Mesendoderm (in vitro differentiated cells): ENCODE measurements at regions not wholly inside any gene's neighbourhood (a gene's known extent, or its start where the extent isn't known, plus 50 kb on each side); places are given as distances from the start of the nearest gene placed in this dataset.

ENCODE experiments used
- DNase-seq: peaks from one replicate; pipeline ENCODE4 v3.0.0; 2013
- H2AK5ac ChIP-seq: 2 replicates; pipeline ENCODE4 v1.6.1; 2013; ENCODE audit warnings: low read length, inconsistent platforms
- H2BK120ac ChIP-seq: 2 replicates; pipeline ENCODE4 v1.6.1; 2013; ENCODE audit warnings: low read depth, mild to moderate bottlenecking, low read length, moderate library complexity, mixed read lengths
- H2BK15ac ChIP-seq: replicated peaks from 2 replicates; pipeline ENCODE4 v1.6.1; 2013; ENCODE audit warnings: low read depth, mild to moderate bottlenecking, moderate library complexity
- H2BK5ac ChIP-seq: 2 replicates; pipeline ENCODE4 v1.6.1; 2013; ENCODE audit warnings: low read length, inconsistent platforms
- H3K18ac ChIP-seq: 2 replicates; pipeline ENCODE4 v1.6.1; 2013; ENCODE audit warnings: mild to moderate bottlenecking, low read length, mixed read lengths
- H3K23ac ChIP-seq: one replicate; pipeline ENCODE4 v1.6.1; 2013; ENCODE audit warnings: low read length
- H3K27ac ChIP-seq: 2 replicates; pipeline ENCODE4 v1.5.1; 2013; ENCODE audit warnings: low read depth, mild to moderate bottlenecking, inconsistent platforms, low read length, moderate library complexity
- H3K27me3 ChIP-seq: 2 replicates; pipeline ENCODE4 v1.6.1; 2013; ENCODE audit warnings: low read length, control low read depth, mild to moderate bottlenecking, inconsistent platforms; ENCODE audit not compliant: insufficient read depth, poor library complexity
- H3K36me3 ChIP-seq: 2 replicates; pipeline ENCODE4 v1.6.1; 2013; ENCODE audit warnings: low read length, inconsistent platforms; ENCODE audit not compliant: control insufficient read depth, insufficient read depth
- H3K4ac ChIP-seq: one replicate; pipeline ENCODE4 v1.6.1; 2013; ENCODE audit warnings: low read depth, mild to moderate bottlenecking, low read length, moderate library complexity
- H3K4me1 ChIP-seq: 2 replicates; pipeline ENCODE4 v1.6.1; 2013; ENCODE audit warnings: low read depth, low read length, inconsistent platforms; ENCODE audit not compliant: control insufficient read depth
- H3K4me2 ChIP-seq: 2 replicates; pipeline ENCODE4 v1.6.1; 2013; ENCODE audit warnings: low read length
- H3K4me3 ChIP-seq: 2 replicates; pipeline ENCODE4 v1.5.1; 2013; ENCODE audit warnings: mild to moderate bottlenecking, low read length
- H3K56ac ChIP-seq: one replicate; pipeline ENCODE4 v1.6.1; 2013; ENCODE audit warnings: low read length
- H3K79me1 ChIP-seq: 2 replicates; pipeline ENCODE4 v1.6.1; 2013; ENCODE audit warnings: low read length, inconsistent platforms
- H3K79me2 ChIP-seq: 2 replicates; pipeline ENCODE4 v1.6.1; 2013; ENCODE audit warnings: mild to moderate bottlenecking, low read length; ENCODE audit not compliant: control insufficient read depth, insufficient read depth
- H3K9ac ChIP-seq: 2 replicates; pipeline ENCODE4 v1.6.1; 2013; ENCODE audit warnings: low read length, inconsistent platforms
- H4K5ac ChIP-seq: one replicate; pipeline ENCODE4 v1.6.1; 2013; ENCODE audit warnings: low read length
- H4K8ac ChIP-seq: one replicate; pipeline ENCODE4 v1.6.1; 2013; ENCODE audit warnings: low read depth, mild to moderate bottlenecking, control low read depth, low read length, moderate library complexity
- WGBS: extraction: QIAGEN DNeasy Blood & Tissue Kit; methylation state at CpG from one replicate; pipeline ENCODE4 v1.1.7; 2013; ENCODE audit warnings: low lambda C conversion rate, missing lambda C conversion rate; ENCODE audit not compliant: insufficient coverage; ENCODE audit errors: extremely low coverage; 5-methylcytosine and 5-hydroxymethylcytosine counted together

DNA sequence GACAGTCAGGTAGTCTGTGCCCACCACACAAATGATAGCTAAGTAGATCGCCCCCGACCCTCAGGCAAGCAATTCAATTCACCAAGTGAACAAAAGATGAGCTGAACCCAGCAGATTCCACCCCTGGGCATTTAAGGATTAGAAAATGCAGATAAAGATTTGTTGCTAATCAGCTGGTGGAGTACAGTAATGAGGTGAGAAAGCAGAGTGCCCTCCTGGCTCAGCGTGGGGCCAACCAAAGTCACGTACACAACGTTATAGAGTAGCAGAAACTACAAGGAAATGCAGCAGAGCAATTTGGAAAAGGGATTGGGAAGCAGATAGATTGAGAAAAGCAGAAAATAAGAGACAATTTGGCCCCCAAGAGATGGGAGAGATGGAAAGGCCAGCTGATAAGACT, 91.2 kb downstream of the SOX9 start:
- DNase-seq = peak; percentile 69
- H2BK120ac ChIP-seq = no peak overlapping the region
- H3K27ac ChIP-seq = no peak overlapping the region
- peaks cover 2% of the 10 kb centered on the region for H3K27me3 ChIP-seq
- no peaks in the 10 kb centered on the region for H3K79me1 ChIP-seq
- H3K4me3 ChIP-seq = no peak overlapping the region
- no peaks in the 10 kb centered on the region for H3K79me2 ChIP-seq
- no peak overlapping the region for H3K56ac ChIP-seq
- no peak overlapping the region for H4K8ac ChIP-seq
- WGBS = no CpG with 5 or more reads among the region's 5 CpGs
- no peak overlapping the region for H3K18ac ChIP-seq
- no peak overlapping the region for H3K4me2 ChIP-seq
- H3K9ac ChIP-seq = no peak overlapping the region
- H3K4ac ChIP-seq = no peak overlapping the region
- no peak overlapping the region for H2AK5ac ChIP-seq
- H4K5ac ChIP-seq = no peak overlapping the region
- no peaks in the 10 kb centered on the region for H3K36me3 ChIP-seq
- H3K4me1 ChIP-seq = peaks cover 2% of the 10 kb centered on the region
- H2BK5ac ChIP-seq = no peak overlapping the region
- no peak overlapping the region for H3K23ac ChIP-seq
- no peak overlapping the region for H2BK15ac ChIP-seq

DNA sequence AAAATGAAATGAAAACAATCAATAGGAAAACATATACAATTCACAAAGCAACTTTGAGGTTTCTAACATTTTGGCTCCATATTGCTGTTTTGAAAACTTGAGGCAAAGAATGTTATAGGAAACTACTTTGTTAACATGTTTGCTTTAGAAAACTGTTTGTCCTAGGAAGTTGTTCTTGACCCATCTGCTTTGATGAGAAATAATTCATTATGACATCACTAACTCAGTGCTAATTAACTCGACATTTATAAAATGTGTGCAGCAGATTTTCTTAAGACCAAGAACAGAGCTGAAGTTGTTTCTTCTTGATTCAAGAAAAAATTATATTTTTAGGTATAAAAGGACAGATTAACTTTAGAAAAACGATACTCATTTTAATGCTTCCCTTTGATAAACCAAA, 94.7 kb downstream of the SOX9 start:
- DNase-seq = no peak
- H3K23ac ChIP-seq = no peak overlapping the region
- H3K18ac ChIP-seq = no peak overlapping the region
- H4K5ac ChIP-seq = no peak overlapping the region
- no peak overlapping the region for H2BK5ac ChIP-seq
- H3K9ac ChIP-seq = no peak overlapping the region
- H3K27me3 ChIP-seq = peaks cover 19% of the 10 kb centered on the region
- no peak overlapping the region for H3K56ac ChIP-seq
- H2AK5ac ChIP-seq = no peak overlapping the region
- H3K79me1 ChIP-seq = no peaks in the 10 kb centered on the region
- WGBS = no CpG with 5 or more reads among the region's 2 CpGs
- no peaks in the 10 kb centered on the region for H3K79me2 ChIP-seq
- peaks cover 2% of the 10 kb centered on the region for H3K4me1 ChIP-seq
- H2BK120ac ChIP-seq = no peak overlapping the region
- H3K4me3 ChIP-seq = no peak overlapping the region
- no peak overlapping the region for H2BK15ac ChIP-seq
- no peaks in the 10 kb centered on the region for H3K36me3 ChIP-seq
- H4K8ac ChIP-seq = no peak overlapping the region
- H3K27ac ChIP-seq = no peak overlapping the region
- H3K4ac ChIP-seq = no peak overlapping the region
- no peak overlapping the region for H3K4me2 ChIP-seq

DNA sequence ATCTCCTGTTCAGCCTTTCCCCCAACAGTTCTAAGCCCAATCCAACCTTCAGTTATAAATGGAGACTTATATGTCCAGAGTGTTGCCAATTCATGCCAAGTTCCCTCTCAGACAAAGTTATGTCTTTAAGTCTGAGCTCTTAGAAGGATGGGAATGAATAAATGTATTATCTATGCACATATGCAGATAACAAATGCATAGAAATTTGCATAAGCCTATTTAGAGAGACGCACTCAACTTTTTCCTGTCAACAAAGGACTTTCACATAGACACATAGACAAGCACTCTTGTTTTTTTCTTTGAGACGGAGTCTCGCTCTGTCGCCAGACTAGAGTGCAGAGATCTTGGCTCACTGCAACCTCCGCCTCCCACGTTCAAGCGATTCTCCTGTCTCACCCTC, 95.1 kb downstream of the SOX9 start:
- no peak overlapping the region for H3K4me3 ChIP-seq
- no peak overlapping the region for H3K27ac ChIP-seq
- H2BK15ac ChIP-seq = no peak overlapping the region
- H3K79me1 ChIP-seq = no peaks in the 10 kb centered on the region
- H2AK5ac ChIP-seq = no peak overlapping the region
- no peak overlapping the region for H3K23ac ChIP-seq
- H3K4me2 ChIP-seq = no peak overlapping the region
- no peak overlapping the region for H2BK120ac ChIP-seq
- peaks cover 23% of the 10 kb centered on the region for H3K27me3 ChIP-seq
- no CpG with 5 or more reads among the region's 7 CpGs for WGBS
- no peaks in the 10 kb centered on the region for H3K79me2 ChIP-seq
- H4K5ac ChIP-seq = no peak overlapping the region
- no peak for DNase-seq
- H3K4ac ChIP-seq = no peak overlapping the region
- no peaks in the 10 kb centered on the region for H3K36me3 ChIP-seq
- H3K56ac ChIP-seq = no peak overlapping the region
- peaks cover 2% of the 10 kb centered on the region for H3K4me1 ChIP-seq
- H2BK5ac ChIP-seq = no peak overlapping the region
- no peak overlapping the region for H4K8ac ChIP-seq
- H3K9ac ChIP-seq = no peak overlapping the region
- no peak overlapping the region for H3K18ac ChIP-seq

DNA sequence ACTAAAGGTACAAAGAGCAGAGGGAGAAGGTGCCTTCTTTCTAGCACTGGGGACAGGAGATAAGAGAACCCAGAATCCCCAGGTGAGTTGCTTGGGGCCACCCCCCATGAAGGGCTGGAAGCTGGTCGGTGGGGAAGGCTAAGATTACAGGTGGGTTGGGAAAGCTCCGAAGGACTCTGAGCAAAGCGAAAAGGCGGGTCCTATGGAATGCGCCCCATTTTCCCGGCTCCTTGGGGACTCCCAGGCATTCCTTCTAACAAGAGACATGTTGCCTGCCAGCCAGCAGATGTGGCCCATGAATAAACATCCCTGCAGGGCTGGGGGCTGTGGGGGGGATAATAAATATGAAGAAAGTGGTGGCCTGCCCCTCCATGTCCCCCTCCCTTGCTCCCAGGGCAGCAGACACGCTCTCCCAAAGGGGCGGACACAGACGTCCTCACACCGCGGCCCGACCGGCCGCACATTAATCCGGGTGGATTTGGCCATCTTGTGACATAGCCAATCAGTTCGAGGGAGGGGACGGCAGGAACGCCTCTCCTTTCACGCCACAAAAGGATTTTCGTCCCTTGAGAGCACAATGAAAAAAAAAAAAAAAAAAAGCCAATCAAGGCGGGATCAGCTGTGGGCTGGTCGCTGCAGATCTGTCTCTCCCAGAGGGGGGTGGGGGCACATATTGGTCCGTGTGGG, 98.5 kb downstream of the SOX9 start:
- no peaks in the 10 kb centered on the region for H3K79me2 ChIP-seq
- H3K56ac ChIP-seq = no peak overlapping the region
- no peak overlapping the region for H3K23ac ChIP-seq
- H2AK5ac ChIP-seq = no peak overlapping the region
- H2BK120ac ChIP-seq = no peak overlapping the region
- no peak overlapping the region for H2BK15ac ChIP-seq
- no peak overlapping the region for H3K4me3 ChIP-seq
- H3K4me2 ChIP-seq = peak overlapping the region; percentile 13
- H3K27ac ChIP-seq = no peak overlapping the region
- H3K4ac ChIP-seq = no peak overlapping the region
- no peak overlapping the region for H2BK5ac ChIP-seq
- H3K4me1 ChIP-seq = peaks cover 2% of the 10 kb centered on the region
- no CpG with 5 or more reads among the region's 23 CpGs for WGBS
- H3K27me3 ChIP-seq = peaks cover 28% of the 10 kb centered on the region
- no peak overlapping the region for H4K5ac ChIP-seq
- no peaks in the 10 kb centered on the region for H3K36me3 ChIP-seq
- no peak overlapping the region for H3K18ac ChIP-seq
- no peak overlapping the region for H3K9ac ChIP-seq
- no peaks in the 10 kb centered on the region for H3K79me1 ChIP-seq
- no peak overlapping the region for H4K8ac ChIP-seq
- DNase-seq = peak; percentile 33

DNA sequence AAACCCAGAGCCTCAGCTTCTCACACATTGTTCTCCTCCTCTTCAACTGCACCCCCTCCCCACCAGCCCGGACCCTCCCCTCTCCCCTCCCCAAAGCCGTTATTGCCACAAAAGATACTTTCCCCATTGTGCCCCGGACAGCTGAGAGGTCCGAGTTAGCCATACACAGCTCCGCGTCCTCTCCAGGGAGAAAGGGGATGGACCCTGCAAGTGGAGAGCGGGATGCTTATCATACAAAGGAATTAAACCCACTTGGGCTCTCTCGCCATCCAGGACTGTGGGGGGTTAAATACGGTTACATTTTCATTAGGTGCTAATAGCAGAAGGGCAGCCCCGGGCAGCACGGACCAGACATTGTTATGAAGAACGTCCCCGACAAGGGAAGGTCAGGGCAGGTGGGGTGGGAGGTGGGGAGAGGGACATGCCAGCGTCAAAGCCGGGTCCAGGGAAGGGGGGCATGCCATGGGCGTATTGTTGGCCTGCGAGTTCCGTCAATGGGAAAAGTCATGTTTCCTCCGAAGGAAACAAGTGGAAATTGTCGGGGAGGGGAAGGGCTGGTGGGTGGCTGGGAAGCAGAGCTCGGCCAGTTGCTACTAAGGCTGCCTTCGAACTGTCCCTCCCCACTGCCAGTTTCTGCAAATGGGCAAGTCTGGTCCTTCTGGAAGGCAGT, 99.1 kb downstream of the SOX9 start:
- Histone ChIP-seq H3K4me3 (no peak overlapping the region), H4K5ac (no peak overlapping the region), H3K4me2 (peak overlapping the region; percentile 49), H2AK5ac (no peak overlapping the region), H3K56ac (no peak overlapping the region), H3K79me1 (no peaks in the 10 kb centered on the region), H3K36me3 (no peaks in the 10 kb centered on the region), H3K79me2 (no peaks in the 10 kb centered on the region), H3K4me1 (peaks cover 2% of the 10 kb centered on the region), H2BK15ac (no peak overlapping the region), H2BK120ac (no peak overlapping the region), H3K27ac (no peak overlapping the region), H4K8ac (no peak overlapping the region), H3K4ac (no peak overlapping the region), H2BK5ac (no peak overlapping the region), H3K27me3 (peaks cover 28% of the 10 kb centered on the region), H3K9ac (no peak overlapping the region), H3K23ac (no peak overlapping the region), H3K18ac (no peak overlapping the region)
- no CpG with 5 or more reads among the region's 22 CpGs for WGBS
- no peak for DNase-seq
